ENCODE measurements at regions not wholly inside any gene's neighbourhood (a gene's known extent, or its start where the extent isn't known, plus 50 kb on each side); places are given as distances from the start of the nearest gene placed in this dataset.
"Not testable (repeated sequence)": the region's sequence is repeated elsewhere in the genome, so short reads cannot be mapped to it uniquely, and the experiment has no call there.

GRCh38 chr1:243959998-243960397 is 91.1 kb upstream of the ZBTB18 start:
- Mint-ChIP-seq H3K27me3 (ENCODE audit: unreplicated experiment) (peaks cover 3% of the 10 kb centered on the region), H3K36me3 (ENCODE audit: low read depth, unreplicated experiment) (no peaks in the 10 kb centered on the region), H3K9me3 (ENCODE audit: unreplicated experiment) (no peaks in the 10 kb centered on the region), H3K27ac (ENCODE audit: unreplicated experiment) (no peak overlapping the region), H3K4me1 (ENCODE audit: unreplicated experiment) (peaks cover 12% of the 10 kb centered on the region), H3K4me3 (ENCODE audit: unreplicated experiment) (no peak overlapping the region)
- DNase-seq (ENCODE audit: low spot score) = no peak
- TF ChIP-seq CTCF (IDR thresholded peaks at IDR 0.05; ENCODE audit: unreplicated experiment) = no peak

- no peak overlapping the region for H3K4me3 Mint-ChIP-seq (ENCODE audit: unreplicated experiment)
- H3K27ac Mint-ChIP-seq (ENCODE audit: unreplicated experiment) = no peak overlapping the region
- peaks cover 2% of the 10 kb centered on the region for H3K27me3 Mint-ChIP-seq (ENCODE audit: unreplicated experiment)
- H3K36me3 Mint-ChIP-seq (ENCODE audit: low read depth, unreplicated experiment) = no peaks in the 10 kb centered on the region
- peaks cover 10% of the 10 kb centered on the region for H3K4me1 Mint-ChIP-seq (ENCODE audit: unreplicated experiment)
- H3K9me3 Mint-ChIP-seq (ENCODE audit: unreplicated experiment) = no peaks in the 10 kb centered on the region
- DNase-seq (ENCODE audit: low spot score) = no peak
- no peak for TF ChIP-seq CTCF (IDR thresholded peaks at IDR 0.05; ENCODE audit: unreplicated experiment)
Observed at GRCh38 chr1:243957141-243957540, 93.9 kb upstream of the ZBTB18 start.

- H3K9me3 Mint-ChIP-seq (ENCODE audit: unreplicated experiment) = no peaks in the 10 kb centered on the region
- peaks cover 2% of the 10 kb centered on the region for H3K27me3 Mint-ChIP-seq (ENCODE audit: unreplicated experiment)
- no peaks in the 10 kb centered on the region for H3K36me3 Mint-ChIP-seq (ENCODE audit: low read depth, unreplicated experiment)
- no peak overlapping the region for H3K27ac Mint-ChIP-seq (ENCODE audit: unreplicated experiment)
- no peak for TF ChIP-seq CTCF (IDR thresholded peaks at IDR 0.05; ENCODE audit: unreplicated experiment)
- DNase-seq (ENCODE audit: low spot score) = no peak
- H3K4me1 Mint-ChIP-seq (ENCODE audit: unreplicated experiment) = peaks cover 6% of the 10 kb centered on the region
- H3K4me3 Mint-ChIP-seq (ENCODE audit: unreplicated experiment) = no peak overlapping the region
Observed at GRCh38 chr1:243956450-243956849, 94.6 kb upstream of the ZBTB18 start.

- H3K27me3 Mint-ChIP-seq (ENCODE audit: unreplicated experiment); H3K4me3 Mint-ChIP-seq (ENCODE audit: unreplicated experiment); H3K36me3 Mint-ChIP-seq (ENCODE audit: low read depth, unreplicated experiment); H3K9me3 Mint-ChIP-seq (ENCODE audit: unreplicated experiment); H3K27ac Mint-ChIP-seq (ENCODE audit: unreplicated experiment); DNase-seq (ENCODE audit: low spot score); H3K4me1 Mint-ChIP-seq (ENCODE audit: unreplicated experiment): not testable (repeated sequence)
Observed at GRCh38 chr1:243951207-243951606, 99.9 kb upstream of the ZBTB18 start.

- Mint-ChIP-seq H3K9me3 (ENCODE audit: unreplicated experiment) (no peaks in the 10 kb centered on the region), H3K27ac (ENCODE audit: unreplicated experiment) (no peak overlapping the region), H3K27me3 (ENCODE audit: unreplicated experiment) (no peaks in the 10 kb centered on the region), H3K36me3 (ENCODE audit: low read depth, unreplicated experiment) (no peaks in the 10 kb centered on the region), H3K4me1 (ENCODE audit: unreplicated experiment) (peaks cover 2% of the 10 kb centered on the region), H3K4me3 (ENCODE audit: unreplicated experiment) (no peak overlapping the region)
- no peak for TF ChIP-seq CTCF (IDR thresholded peaks at IDR 0.05; ENCODE audit: unreplicated experiment)
- DNase-seq (ENCODE audit: low spot score) = no peak
Observed at GRCh38 chr1:243950166-243950565, 100.1 kb upstream of the AKT3 start.

GRCh38 chr1:243946946-243947345 is 96.9 kb upstream of the AKT3 start:
- Mint-ChIP-seq H3K27me3 (ENCODE audit: unreplicated experiment) (peaks cover 5% of the 10 kb centered on the region), H3K4me1 (ENCODE audit: unreplicated experiment) (no peaks in the 10 kb centered on the region), H3K27ac (ENCODE audit: unreplicated experiment) (no peak overlapping the region), H3K36me3 (ENCODE audit: low read depth, unreplicated experiment) (no peaks in the 10 kb centered on the region), H3K9me3 (ENCODE audit: unreplicated experiment) (no peaks in the 10 kb centered on the region), H3K4me3 (ENCODE audit: unreplicated experiment) (no peak overlapping the region)
- DNase-seq (ENCODE audit: low spot score) = peak; percentile 53
- peak; percentile 38 for TF ChIP-seq CTCF (IDR thresholded peaks at IDR 0.05; ENCODE audit: unreplicated experiment)
